H9 (cell line): ENCODE measurements at regions not wholly inside any gene's neighbourhood (a gene's known extent, or its start where the extent isn't known, plus 50 kb on each side); places are given as distances from the start of the nearest gene placed in this dataset.

Experiments
- DNase-seq: peaks from one replicate; pipeline ENCODE4 v3.0.0-alpha.2; 2017
- H2AFZ ChIP-seq: one replicate; pipeline ENCODE4 v1.6.1; 2013; ENCODE audit warnings: mild to moderate bottlenecking, low read length, control low read depth, moderate library complexity
- H2AK5ac ChIP-seq: 2 replicates; pipeline ENCODE4 v1.6.1; 2013; ENCODE audit warnings: low read length, control low read depth, mixed read lengths; ENCODE audit not compliant: insufficient read length
- H2BK120ac ChIP-seq: one replicate; pipeline ENCODE4 v1.6.1; 2013; ENCODE audit warnings: low read depth, mild to moderate bottlenecking, low read length, control low read depth, inconsistent platforms; ENCODE audit not compliant: poor library complexity, severe bottlenecking
- H2BK12ac ChIP-seq: 2 replicates; pipeline ENCODE4 v1.6.1; 2013; ENCODE audit warnings: low read length, control low read depth, mixed read lengths, low read depth; ENCODE audit not compliant: insufficient read length
- H2BK15ac ChIP-seq: 2 replicates; pipeline ENCODE4 v1.6.1; 2013; ENCODE audit warnings: low read depth, low read length, control low read depth
- H2BK20ac ChIP-seq: one replicate; pipeline ENCODE4 v1.6.1; 2013; ENCODE audit warnings: low read depth, mild to moderate bottlenecking, low read length, control low read depth, inconsistent platforms; ENCODE audit not compliant: poor library complexity, severe bottlenecking
- H2BK5ac ChIP-seq: 2 replicates; pipeline ENCODE4 v1.6.1; 2013; ENCODE audit warnings: low read length, control low read depth, mixed read lengths; ENCODE audit not compliant: insufficient read length
- H3K14ac ChIP-seq: 2 replicates; pipeline ENCODE4 v1.6.1; 2013; ENCODE audit warnings: low read length, control low read depth; ENCODE audit not compliant: insufficient read depth
- H3K18ac ChIP-seq: 2 replicates; pipeline ENCODE4 v1.6.1; 2013; ENCODE audit warnings: low read depth, mild to moderate bottlenecking, mixed read lengths, low read length, control low read depth; ENCODE audit not compliant: insufficient read length
- H3K23ac ChIP-seq: 2 replicates; pipeline ENCODE4 v1.6.1; 2013; ENCODE audit warnings: low read length, control low read depth, mixed read lengths, low read depth; ENCODE audit not compliant: insufficient read length
- H3K23me2 ChIP-seq: 2 replicates; pipeline ENCODE4 v1.6.1; 2013; ENCODE audit warnings: low read depth, mild to moderate bottlenecking, mixed read lengths, low read length, control low read depth; ENCODE audit not compliant: insufficient read length, poor library complexity, severe bottlenecking
- H3K27ac ChIP-seq: 2 replicates; pipeline ENCODE4 v1.5.1; 2013; ENCODE audit warnings: low read length, control low read depth, mixed read lengths, low read depth; ENCODE audit not compliant: insufficient read length
- H3K27me3 ChIP-seq: 2 replicates; pipeline ENCODE4 v1.6.1; 2013; ENCODE audit warnings: low read length, control low read depth, inconsistent platforms; ENCODE audit not compliant: insufficient read depth
- H3K4ac ChIP-seq: 2 replicates; pipeline ENCODE4 v1.6.1; 2013; ENCODE audit warnings: low read depth, mild to moderate bottlenecking, control low read depth, inconsistent platforms, low read length, moderate library complexity
- H3K4me1 ChIP-seq: 2 replicates; pipeline ENCODE4 v1.6.1; 2013; ENCODE audit warnings: low read length, control low read depth, inconsistent platforms; ENCODE audit not compliant: insufficient read depth
- H3K4me2 ChIP-seq: 2 replicates; pipeline ENCODE4 v1.6.1; 2013; ENCODE audit warnings: low read length, control low read depth, mixed read lengths; ENCODE audit not compliant: insufficient read length, insufficient read depth
- H3K56ac ChIP-seq: 2 replicates; pipeline ENCODE4 v1.6.1; 2013; ENCODE audit warnings: low read depth, mild to moderate bottlenecking, mixed read lengths, low read length, control low read depth; ENCODE audit not compliant: insufficient read length
- H3K79me1 ChIP-seq: 2 replicates; pipeline ENCODE4 v1.6.1; 2013; ENCODE audit warnings: low read depth, mild to moderate bottlenecking, moderate library complexity, low read length, control low read depth, inconsistent platforms; ENCODE audit not compliant: insufficient read depth, poor library complexity, severe bottlenecking
- H3K79me2 ChIP-seq: 2 replicates; pipeline ENCODE4 v1.6.1; 2013; ENCODE audit warnings: low read length, control low read depth, inconsistent platforms; ENCODE audit not compliant: insufficient read depth
- H3K9ac ChIP-seq: 2 replicates; pipeline ENCODE4 v1.6.1; 2013; ENCODE audit warnings: low read length, control low read depth, mixed read lengths; ENCODE audit not compliant: insufficient read length; ENCODE audit errors: extremely low read depth
- H3K9me3 ChIP-seq: one replicate; pipeline ENCODE4 v1.6.1; 2013; ENCODE audit warnings: low read depth, low read length, inconsistent platforms; ENCODE audit not compliant: control insufficient read depth
- H3T11ph ChIP-seq: one replicate; pipeline ENCODE4 v1.6.1; 2013; ENCODE audit warnings: mild to moderate bottlenecking, low read length, control low read depth, inconsistent platforms
- H4K20me1 ChIP-seq: one replicate; pipeline ENCODE4 v1.6.1; 2013; ENCODE audit not compliant: control insufficient read depth, insufficient read length, insufficient read depth
- H4K5ac ChIP-seq: 2 replicates; pipeline ENCODE4 v1.6.1; 2013; ENCODE audit warnings: low read depth, mild to moderate bottlenecking, mixed read lengths, low read length, control low read depth; ENCODE audit not compliant: insufficient read length
- H4K8ac ChIP-seq: replicated peaks from 2 replicates; pipeline ENCODE4 v1.6.1; 2013; ENCODE audit warnings: low read length, control low read depth, mixed read lengths, low read depth; ENCODE audit not compliant: insufficient read length
- H4K91ac ChIP-seq: 2 replicates; pipeline ENCODE4 v1.6.1; 2013; ENCODE audit warnings: low read depth, mild to moderate bottlenecking, moderate library complexity, mixed read lengths, low read length, control low read depth; ENCODE audit not compliant: insufficient read length
- H3K27ac Mint-ChIP-seq, 3 experiments: 2 replicates in 2 of 3; 3 replicates in 1 of 3; pipeline ENCODE4 v1.8.0; 2020 to 2021; ENCODE audit warnings: mixed read lengths in 3 of 3, mild to moderate bottlenecking in 1 of 3, moderate library complexity in 1 of 3
- H3K27me3 Mint-ChIP-seq: 2 replicates; pipeline ENCODE4 v1.8.0; 2021; ENCODE audit warnings: low read depth, mild to moderate bottlenecking, moderate library complexity, mixed read lengths
- H3K36me3 Mint-ChIP-seq, 3 experiments: 2 replicates in 2 of 3; 3 replicates in 1 of 3; pipeline ENCODE4 v1.8.0; 2020 to 2021; ENCODE audit warnings: low read depth in 3 of 3, mixed read lengths in 3 of 3; ENCODE audit not compliant: insufficient read depth in 1 of 3
- H3K4me1 Mint-ChIP-seq, 2 experiments: 2 replicates each; pipeline ENCODE4 v1.8.0; 2020; ENCODE audit warnings: mixed read lengths in 2 of 2
- H3K4me3 Mint-ChIP-seq, 2 experiments: 2 replicates in 1 of 2; 3 replicates in 1 of 2; pipeline ENCODE4 v1.8.0; 2020 to 2021; ENCODE audit warnings: mild to moderate bottlenecking in 2 of 2, mixed read lengths in 2 of 2, moderate library complexity in 1 of 2
- H3K9me3 Mint-ChIP-seq, 2 experiments: 2 replicates in 1 of 2; 3 replicates in 1 of 2; pipeline ENCODE4 v1.8.0; 2020; ENCODE audit warnings: mild to moderate bottlenecking in 2 of 2, mixed read lengths in 2 of 2, moderate library complexity in 1 of 2
- WGBS: extraction: QIAGEN DNeasy Blood & Tissue Kit; methylation state at CpG from one replicate; pipeline ENCODE4 v1.1.7; 2013; ENCODE audit warnings: missing lambda C conversion rate, low lambda C conversion rate, mixed read lengths; ENCODE audit not compliant: insufficient read length; ENCODE audit errors: extremely low coverage; 5-methylcytosine and 5-hydroxymethylcytosine counted together
- TF ChIP-seq, protein P1 (sequence below): fragments of 200-600 bp; sonication (generic); conservative IDR thresholded peaks from 3 replicates; pipeline ENCODE4 v1.8.0; 2021; ENCODE audit warnings: antibody characterized with exemption, mild to moderate bottlenecking

DNA sequence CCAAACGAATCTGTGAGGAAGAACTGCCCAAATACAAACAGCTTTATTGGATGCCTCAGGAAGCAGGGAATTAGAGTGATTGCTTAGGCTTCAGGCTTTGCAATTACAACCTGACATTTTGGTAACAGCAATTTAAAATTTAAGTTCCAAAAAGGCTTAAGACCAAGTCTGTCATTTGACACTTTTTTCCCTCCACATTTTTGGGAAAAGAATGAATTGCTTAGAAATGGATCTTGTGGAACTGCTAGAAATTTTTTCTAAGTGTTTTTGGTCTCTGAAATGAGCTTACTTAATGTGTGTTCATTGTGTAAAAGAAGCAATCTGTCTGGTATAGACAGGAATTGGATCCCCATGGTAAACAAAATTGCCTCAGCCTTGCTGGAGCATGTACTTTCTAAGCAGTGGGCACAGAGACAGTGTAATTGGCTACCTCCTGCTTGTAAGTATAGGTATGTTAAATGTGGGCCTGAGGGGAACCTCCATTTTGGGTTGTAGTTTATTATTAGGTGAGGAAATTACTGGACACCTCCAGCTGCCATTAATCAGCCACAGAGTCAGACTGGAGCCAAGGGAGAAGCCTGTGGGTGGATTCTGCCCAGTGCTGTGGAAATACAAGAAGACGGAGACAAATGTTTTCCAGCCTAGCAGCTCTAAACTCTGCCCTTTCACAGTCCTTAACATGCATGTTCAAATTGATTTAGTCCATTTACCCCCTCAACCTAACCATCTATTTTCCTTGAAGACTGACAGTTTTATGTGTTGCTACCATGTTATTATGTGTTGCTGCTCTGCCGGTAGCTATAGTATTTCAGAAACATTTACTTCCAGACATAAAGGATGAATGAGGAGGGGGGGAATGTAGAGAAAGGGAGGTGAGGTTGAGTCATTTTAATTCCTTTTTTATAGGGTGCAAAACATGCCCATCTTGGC, 473.0 kb downstream of the SPRY1 start:
- H2BK120ac ChIP-seq = no peak overlapping the region
- H3K4me2 ChIP-seq = no peak overlapping the region
- H3K18ac ChIP-seq = no peak overlapping the region
- H2AK5ac ChIP-seq = no peak overlapping the region
- H2BK20ac ChIP-seq = no peak overlapping the region
- no peaks in the 10 kb centered on the region for H3K23me2 ChIP-seq
- no peak overlapping the region for H4K8ac ChIP-seq
- no peak overlapping the region for H3K4ac ChIP-seq
- no peak overlapping the region for H2BK15ac ChIP-seq
- no peak overlapping the region for H3K9ac ChIP-seq
- no peak overlapping the region for H3K56ac ChIP-seq
- no peaks in the 10 kb centered on the region for H3K27me3 ChIP-seq
- H3K27ac ChIP-seq = no peak overlapping the region
- no peak overlapping the region for H3K4me3 Mint-ChIP-seq
- H2BK12ac ChIP-seq = no peak overlapping the region
- no peaks in the 10 kb centered on the region for H3K79me2 ChIP-seq
- peaks cover 4 to 6% of the 10 kb centered on the region in 2 experiments for H3K4me1 Mint-ChIP-seq
- WGBS = no CpG with 5 or more reads among the region's 3 CpGs
- H3K79me1 ChIP-seq = no peaks in the 10 kb centered on the region
- no peak overlapping the region for H3K23ac ChIP-seq
- H3K14ac ChIP-seq = no peak overlapping the region
- DNase-seq = no peak
- peaks cover 4% of the 10 kb centered on the region; the same call in 1 of the 2 replicates for H3K4me1 ChIP-seq
- H3K9me3 Mint-ChIP-seq = peaks cover 3 to 4% of the 10 kb centered on the region in 2 experiments; a peak in 2 of 5 replicates
- no peak overlapping the region for H4K5ac ChIP-seq
- TF ChIP-seq, protein P1, sequence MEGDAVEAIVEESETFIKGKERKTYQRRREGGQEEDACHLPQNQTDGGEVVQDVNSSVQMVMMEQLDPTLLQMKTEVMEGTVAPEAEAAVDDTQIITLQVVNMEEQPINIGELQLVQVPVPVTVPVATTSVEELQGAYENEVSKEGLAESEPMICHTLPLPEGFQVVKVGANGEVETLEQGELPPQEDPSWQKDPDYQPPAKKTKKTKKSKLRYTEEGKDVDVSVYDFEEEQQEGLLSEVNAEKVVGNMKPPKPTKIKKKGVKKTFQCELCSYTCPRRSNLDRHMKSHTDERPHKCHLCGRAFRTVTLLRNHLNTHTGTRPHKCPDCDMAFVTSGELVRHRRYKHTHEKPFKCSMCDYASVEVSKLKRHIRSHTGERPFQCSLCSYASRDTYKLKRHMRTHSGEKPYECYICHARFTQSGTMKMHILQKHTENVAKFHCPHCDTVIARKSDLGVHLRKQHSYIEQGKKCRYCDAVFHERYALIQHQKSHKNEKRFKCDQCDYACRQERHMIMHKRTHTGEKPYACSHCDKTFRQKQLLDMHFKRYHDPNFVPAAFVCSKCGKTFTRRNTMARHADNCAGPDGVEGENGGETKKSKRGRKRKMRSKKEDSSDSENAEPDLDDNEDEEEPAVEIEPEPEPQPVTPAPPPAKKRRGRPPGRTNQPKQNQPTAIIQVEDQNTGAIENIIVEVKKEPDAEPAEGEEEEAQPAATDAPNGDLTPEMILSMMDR = no peak
- no peak overlapping the region for H2BK5ac ChIP-seq
- H4K91ac ChIP-seq = no peak overlapping the region
- H2AFZ ChIP-seq = no peak overlapping the region
- no peaks in the 10 kb centered on the region for H3K9me3 ChIP-seq
- peaks cover 0 to 3% (median 3%) of the 10 kb centered on the region in 3 experiments; a peak in 2 of 7 replicates for H3K36me3 Mint-ChIP-seq
- H3T11ph ChIP-seq = no peak overlapping the region
- no peaks in the 10 kb centered on the region for H3K27me3 Mint-ChIP-seq
- no peaks in the 10 kb centered on the region for H4K20me1 ChIP-seq
- H3K27ac Mint-ChIP-seq = no peak overlapping the region
